Mesothelial cell of epicardium (in vitro differentiated cells): ENCODE measurements at regions not wholly inside any gene's neighbourhood (a gene's known extent, or its start where the extent isn't known, plus 50 kb on each side); places are given as distances from the start of the nearest gene placed in this dataset.
"Not testable (repeated sequence)": the region's sequence is repeated elsewhere in the genome, so short reads cannot be mapped to it uniquely, and the experiment has no call there.

ENCODE experiments used
- DNase-seq, 2 experiments: peaks; one replicate each; pipeline ENCODE4 v3.0.0; 2021; ENCODE audit warnings: low spot score in 2 of 2; ENCODE audit not compliant: unreplicated experiment in 2 of 2
- H3K27ac Mint-ChIP-seq: 2 replicates; pipeline ENCODE4 v1.8.0; 2021; ENCODE audit warnings: mixed read lengths
- H3K27me3 Mint-ChIP-seq: 2 replicates; pipeline ENCODE4 v1.8.0; 2021; ENCODE audit warnings: low read depth, mixed read lengths
- H3K36me3 Mint-ChIP-seq: 2 replicates; pipeline ENCODE4 v1.8.0; 2021; ENCODE audit warnings: mixed read lengths
- H3K4me1 Mint-ChIP-seq: 2 replicates; pipeline ENCODE4 v1.8.0; 2021; ENCODE audit warnings: mixed read lengths
- H3K4me3 Mint-ChIP-seq: 2 replicates; pipeline ENCODE4 v1.8.0; 2021; ENCODE audit warnings: mild to moderate bottlenecking, moderate library complexity, mixed read lengths
- H3K9me3 Mint-ChIP-seq: 2 replicates; pipeline ENCODE4 v1.8.0; 2021; ENCODE audit warnings: mixed read lengths
- TF ChIP-seq, protein P1 (sequence below): fragments of 200-600 bp; sonication (generic); IDR thresholded peaks from one replicate; pipeline ENCODE4 v1.5.0; 2021; ENCODE audit warnings: antibody characterized with exemption; ENCODE audit not compliant: unreplicated experiment

DNA sequence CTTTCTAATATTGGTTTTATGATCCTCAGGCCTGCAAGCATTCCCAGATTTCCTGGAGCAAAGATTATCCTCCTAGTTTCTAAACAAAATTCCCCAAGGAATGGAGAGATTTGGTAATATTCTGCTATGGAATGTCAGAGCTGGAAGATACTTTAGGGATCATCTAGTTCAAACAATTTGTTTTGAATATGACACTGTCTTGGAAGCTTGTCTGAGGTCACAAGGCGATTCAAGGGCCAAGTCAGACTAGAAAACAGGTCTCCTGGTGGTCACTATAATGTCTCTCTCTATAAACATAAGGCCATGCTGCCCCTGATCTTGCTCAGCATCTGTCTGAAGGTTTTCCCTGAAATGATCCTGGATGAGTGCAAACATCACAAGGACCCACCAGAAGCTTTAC lies 143.4 kb upstream of the BCL6 start:
- TF ChIP-seq, protein P1, sequence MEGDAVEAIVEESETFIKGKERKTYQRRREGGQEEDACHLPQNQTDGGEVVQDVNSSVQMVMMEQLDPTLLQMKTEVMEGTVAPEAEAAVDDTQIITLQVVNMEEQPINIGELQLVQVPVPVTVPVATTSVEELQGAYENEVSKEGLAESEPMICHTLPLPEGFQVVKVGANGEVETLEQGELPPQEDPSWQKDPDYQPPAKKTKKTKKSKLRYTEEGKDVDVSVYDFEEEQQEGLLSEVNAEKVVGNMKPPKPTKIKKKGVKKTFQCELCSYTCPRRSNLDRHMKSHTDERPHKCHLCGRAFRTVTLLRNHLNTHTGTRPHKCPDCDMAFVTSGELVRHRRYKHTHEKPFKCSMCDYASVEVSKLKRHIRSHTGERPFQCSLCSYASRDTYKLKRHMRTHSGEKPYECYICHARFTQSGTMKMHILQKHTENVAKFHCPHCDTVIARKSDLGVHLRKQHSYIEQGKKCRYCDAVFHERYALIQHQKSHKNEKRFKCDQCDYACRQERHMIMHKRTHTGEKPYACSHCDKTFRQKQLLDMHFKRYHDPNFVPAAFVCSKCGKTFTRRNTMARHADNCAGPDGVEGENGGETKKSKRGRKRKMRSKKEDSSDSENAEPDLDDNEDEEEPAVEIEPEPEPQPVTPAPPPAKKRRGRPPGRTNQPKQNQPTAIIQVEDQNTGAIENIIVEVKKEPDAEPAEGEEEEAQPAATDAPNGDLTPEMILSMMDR = no peak
- H3K9me3 Mint-ChIP-seq = peaks cover 16% of the 10 kb centered on the region
- H3K36me3 Mint-ChIP-seq = peaks cover 4% of the 10 kb centered on the region

DNA sequence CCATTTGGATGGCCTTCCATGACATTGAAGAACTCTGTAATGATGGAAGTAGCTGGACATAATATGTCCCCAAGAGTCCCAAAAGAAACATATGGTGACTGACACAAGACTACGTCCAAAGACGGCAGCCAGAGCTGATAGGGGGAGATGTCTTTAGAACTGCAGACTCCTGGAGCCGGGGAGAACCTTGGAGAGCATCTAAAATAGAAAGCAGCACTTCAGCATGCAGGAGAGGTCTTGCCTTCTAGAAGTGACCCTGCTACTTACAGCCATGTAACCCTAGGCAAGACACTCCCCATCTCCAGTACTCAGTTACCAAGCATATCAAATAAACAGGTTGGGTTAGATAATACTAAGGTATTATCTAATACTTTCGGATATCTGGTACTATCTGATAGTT lies 143.8 kb upstream of the BCL6 start:
- Mint-ChIP-seq H3K36me3 (peaks cover 4% of the 10 kb centered on the region), H3K4me3 (no peak overlapping the region), H3K4me1 (no peaks in the 10 kb centered on the region), H3K27me3 (no peaks in the 10 kb centered on the region), H3K27ac (no peak overlapping the region), H3K9me3 (peaks cover 16% of the 10 kb centered on the region)
- TF ChIP-seq, protein P1 = no peak
- no peak for DNase-seq

More for the DNA sequence above, 143.4 kb upstream of the BCL6 start:
- no peak for DNase-seq
- H3K27ac Mint-ChIP-seq = no peak overlapping the region
- no peaks in the 10 kb centered on the region for H3K27me3 Mint-ChIP-seq
- no peaks in the 10 kb centered on the region for H3K4me1 Mint-ChIP-seq
- no peak overlapping the region for H3K4me3 Mint-ChIP-seq

DNA sequence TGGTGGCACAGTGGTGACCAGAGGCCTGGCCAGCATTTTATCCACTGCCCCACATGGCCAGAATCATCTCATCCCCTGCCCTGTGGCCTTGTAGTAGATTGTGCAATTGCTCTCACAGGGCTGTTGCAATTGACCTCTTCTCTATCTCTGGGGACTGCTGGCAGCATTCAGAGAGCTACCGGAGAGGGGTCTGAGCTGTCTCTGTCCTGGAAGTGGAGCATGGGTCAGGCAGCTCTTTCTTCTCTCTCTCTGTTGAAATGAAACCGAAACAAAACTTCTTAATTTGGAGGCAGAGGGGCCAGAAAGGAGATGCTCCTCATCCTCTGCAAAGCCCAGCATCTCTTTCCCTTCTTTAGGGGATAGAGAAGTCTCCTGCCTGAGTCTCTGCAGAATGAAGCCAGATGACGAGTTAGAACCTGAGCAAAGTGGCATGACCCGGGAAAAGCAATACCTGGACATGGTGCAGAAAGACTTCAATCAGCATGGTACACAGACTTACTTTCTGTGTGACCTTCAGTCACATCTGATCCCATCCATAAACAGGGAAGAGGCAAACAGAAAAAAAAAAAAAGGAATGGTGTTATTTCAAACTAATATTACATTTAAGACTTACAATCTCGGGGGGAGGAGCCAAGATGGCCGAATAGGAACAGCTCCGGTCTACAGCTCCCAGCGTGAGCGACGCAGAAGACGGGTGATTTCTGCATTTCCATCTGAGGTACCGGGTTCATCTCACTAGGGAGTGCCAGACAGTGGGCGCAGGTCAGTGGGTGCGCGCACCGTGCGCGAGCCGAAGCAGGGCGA lies 144.5 kb upstream of the BCL6 start:
- Mint-ChIP-seq H3K4me3 (peak overlapping the region; percentile 60), H3K27me3 (no peaks in the 10 kb centered on the region)
- TF ChIP-seq, protein P1 = no peak

DNA sequence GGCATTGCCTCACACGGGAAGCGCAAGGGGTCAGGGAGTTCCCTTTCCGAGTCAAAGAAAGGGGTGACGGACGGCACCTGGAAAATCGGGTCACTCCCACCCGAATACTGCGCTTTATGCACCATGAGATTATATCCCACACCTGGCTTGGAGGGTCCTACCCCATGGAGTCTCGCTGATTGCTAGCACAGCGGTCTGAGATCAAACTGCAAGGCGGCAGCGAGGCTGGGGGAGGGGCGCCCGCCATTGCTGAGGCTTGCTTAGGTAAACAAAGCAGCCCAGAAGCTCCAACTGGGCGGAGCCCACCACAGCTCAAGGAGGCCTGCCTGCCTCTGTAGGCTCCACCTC lies 145.1 kb upstream of the BCL6 start:
- H3K4me1 Mint-ChIP-seq, H3K27me3 Mint-ChIP-seq, DNase-seq, H3K36me3 Mint-ChIP-seq: not testable (repeated sequence)
- H3K4me3 Mint-ChIP-seq = peak overlapping the region; percentile 60
- peaks cover 14% of the 10 kb centered on the region for H3K9me3 Mint-ChIP-seq
- H3K27ac Mint-ChIP-seq = peak overlapping the region; percentile 17

More for the DNA sequence above, 144.5 kb upstream of the BCL6 start:
- Mint-ChIP-seq H3K36me3 (peaks cover 4% of the 10 kb centered on the region), H3K4me1 (no peaks in the 10 kb centered on the region), H3K27ac (peak overlapping the region; percentile 17), H3K9me3 (peaks cover 16% of the 10 kb centered on the region)
- no peak for DNase-seq

DNA sequence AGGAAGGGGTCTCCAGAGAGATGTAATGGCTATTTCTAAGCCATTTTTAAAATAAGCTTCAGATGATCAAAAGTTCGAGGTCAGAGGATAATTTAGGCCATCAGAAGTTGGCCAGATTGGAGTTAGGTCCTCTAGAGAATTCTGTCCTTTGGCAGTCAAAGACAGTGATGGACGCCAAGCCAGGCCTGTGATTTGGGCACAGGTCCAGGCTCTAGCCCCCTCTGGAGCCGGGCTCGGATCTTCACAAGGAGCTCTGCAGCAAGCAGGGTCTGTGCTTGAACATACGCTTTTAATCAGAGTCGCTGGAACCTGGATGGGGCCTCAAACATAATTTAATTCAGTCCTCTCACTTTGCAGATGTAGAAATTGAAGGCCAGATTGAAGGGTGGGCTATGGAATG lies 151.4 kb upstream of the BCL6 start:
- H3K4me3 Mint-ChIP-seq = no peak overlapping the region
- TF ChIP-seq, protein P1 = no peak
- H3K27ac Mint-ChIP-seq = no peak overlapping the region
- DNase-seq = no peak
- no peaks in the 10 kb centered on the region for H3K36me3 Mint-ChIP-seq
- no peaks in the 10 kb centered on the region for H3K9me3 Mint-ChIP-seq
- H3K27me3 Mint-ChIP-seq = no peaks in the 10 kb centered on the region
- no peaks in the 10 kb centered on the region for H3K4me1 Mint-ChIP-seq

DNA sequence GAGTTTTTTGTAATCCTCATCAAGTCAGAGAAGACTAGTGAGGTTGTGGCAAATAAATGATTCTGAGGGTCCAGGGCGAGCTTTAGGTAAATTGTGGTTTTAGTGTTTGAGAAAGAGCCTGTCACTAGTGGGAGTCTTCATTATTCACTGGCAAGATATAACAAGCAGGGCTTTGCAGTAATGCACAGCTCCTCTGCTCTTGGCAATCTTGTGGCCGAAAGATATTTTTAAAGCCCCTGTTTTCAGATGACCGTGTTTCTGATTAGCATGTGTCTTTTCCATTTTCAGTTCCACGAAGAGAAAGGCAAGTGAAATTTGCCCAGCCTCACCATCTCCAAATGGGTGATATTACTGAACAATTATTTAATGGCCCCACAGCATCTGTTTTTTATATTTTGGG lies 154.0 kb upstream of the BCL6 start:
- no peak for DNase-seq
- Mint-ChIP-seq H3K27me3 (peaks cover 3% of the 10 kb centered on the region), H3K4me3 (no peak overlapping the region), H3K4me1 (no peaks in the 10 kb centered on the region), H3K9me3 (no peaks in the 10 kb centered on the region), H3K36me3 (no peaks in the 10 kb centered on the region), H3K27ac (no peak overlapping the region)
- TF ChIP-seq, protein P1 = no peak
